ENCODE measurements at regions not wholly inside any gene's neighbourhood (a gene's known extent, or its start where the extent isn't known, plus 50 kb on each side); places are given as distances from the start of the nearest gene placed in this dataset.

- CTCF ChIA-PET = interaction anchor here (0.9 to 1.2 kb wide), 3 partner anchors 10 to 53 kb away, joined by 3 read pairs; no protein-coding TSS in a partner anchor
- DNase-seq (ENCODE audit: low read depth) = no peak
- POLR2A ChIA-PET = no interaction called here
Observed at GRCh38 chr9:7238247-7238637, 480.5 kb downstream of the KDM4C start.

GRCh38 chr9:7237473-7238246, 479.9 kb downstream of the KDM4C start:
- POLR2A ChIA-PET = no interaction called here

More at GRCh38 chr9:7238247-7238637, 480.5 kb downstream of the KDM4C start:
- no peaks in the 10 kb centered on the region for H3K36me3 ChIP-seq (ENCODE audit: control insufficient read depth, insufficient read depth, low read length)
- TF ChIP-seq CTCF (IDR thresholded peaks at IDR 0.05; ENCODE audit: insufficient read depth, low read depth, low read length) = no peak
- H3K4me3 ChIP-seq (ENCODE audit: low read depth, low read length) = no peak overlapping the region
- no peaks in the 10 kb centered on the region for H3K27me3 ChIP-seq (ENCODE audit: control insufficient read depth, insufficient read depth, low read length)

GRCh38 chr9:7236186-7236585, 478.4 kb downstream of the KDM4C start:
- POLR2A ChIA-PET = no interaction called here
- CTCF ChIA-PET = no interaction called here

More at GRCh38 chr9:7237473-7238246, 479.9 kb downstream of the KDM4C start:
- TF ChIP-seq CTCF (IDR thresholded peaks at IDR 0.05; ENCODE audit: insufficient read depth, low read depth, low read length) = no peak
- no peak for DNase-seq (ENCODE audit: low read depth)
- CTCF ChIA-PET = interaction anchor here (0.7 to 1.2 kb wide), 3 partner anchors 11 to 52 kb away, joined by 3 read pairs; no protein-coding TSS in a partner anchor
- Histone ChIP-seq H3K27me3 (ENCODE audit: control insufficient read depth, insufficient read depth, low read length) (no peaks in the 10 kb centered on the region), H3K4me3 (ENCODE audit: low read depth, low read length) (no peak overlapping the region), H3K36me3 (ENCODE audit: control insufficient read depth, insufficient read depth, low read length) (no peaks in the 10 kb centered on the region)

GRCh38 chr9:7234144-7234543, 476.4 kb downstream of the KDM4C start:
- H3K36me3 ChIP-seq (ENCODE audit: control insufficient read depth, insufficient read depth, low read length) = no peaks in the 10 kb centered on the region
- 0 out of 2 replicates have a peak, but pooled peaks cover 2% of the 10 kb centered on the region for H3K27me3 ChIP-seq (ENCODE audit: control insufficient read depth, insufficient read depth, low read length)
- POLR2A ChIA-PET = no interaction called here
- CTCF ChIA-PET = interaction anchor here (0.6 to 2.0 kb wide), 14 partner anchors 9 to 1872 kb away, joined by 3 to 10 read pairs (median 3); no protein-coding TSS in a partner anchor
- no peak overlapping the region for H3K4me3 ChIP-seq (ENCODE audit: low read depth, low read length)
- TF ChIP-seq CTCF (IDR thresholded peaks at IDR 0.05; ENCODE audit: insufficient read depth, low read depth, low read length) = peak; percentile 62
- no peak for DNase-seq (ENCODE audit: low read depth)

More at GRCh38 chr9:7236186-7236585, 478.4 kb downstream of the KDM4C start:
- no peak overlapping the region for H3K4me3 ChIP-seq (ENCODE audit: low read depth, low read length)
- no peaks in the 10 kb centered on the region for H3K27me3 ChIP-seq (ENCODE audit: control insufficient read depth, insufficient read depth, low read length)
- TF ChIP-seq CTCF (IDR thresholded peaks at IDR 0.05; ENCODE audit: insufficient read depth, low read depth, low read length) = no peak
- no peaks in the 10 kb centered on the region for H3K36me3 ChIP-seq (ENCODE audit: control insufficient read depth, insufficient read depth, low read length)
- no peak for DNase-seq (ENCODE audit: low read depth)

GRCh38 chr9:7229571-7229970, 471.8 kb downstream of the KDM4C start:
- CTCF ChIA-PET = interaction anchor here (0.7 kb wide), 1 partner anchor 15 kb away, joined by 3 read pairs; no protein-coding TSS in a partner anchor
- POLR2A ChIA-PET = no interaction called here
- no peak for TF ChIP-seq CTCF (IDR thresholded peaks at IDR 0.05; ENCODE audit: insufficient read depth, low read depth, low read length)
- H3K36me3 ChIP-seq (ENCODE audit: control insufficient read depth, insufficient read depth, low read length) = no peaks in the 10 kb centered on the region
- no peak for DNase-seq (ENCODE audit: low read depth)
- no peak overlapping the region for H3K4me3 ChIP-seq (ENCODE audit: low read depth, low read length)
- peaks cover 5% of the 10 kb centered on the region; the same call in 1 of the 2 replicates for H3K27me3 ChIP-seq (ENCODE audit: control insufficient read depth, insufficient read depth, low read length)

All from BJ (cell line).